GM12864 (cell line): ENCODE measurements at regions not wholly inside any gene's neighbourhood (a gene's known extent, or its start where the extent isn't known, plus 50 kb on each side); places are given as distances from the start of the nearest gene placed in this dataset.

Experiments
- DNase-seq: peaks from one replicate; pipeline ENCODE4 v3.0.0-alpha.2; 2011; ENCODE audit warnings: low read depth
- H3K4me3 ChIP-seq: 2 replicates; pipeline ENCODE4 v1.5.1; 2011; ENCODE audit warnings: mild to moderate bottlenecking, low read depth, low read length, control low read depth
- TF ChIP-seq, protein P1 (sequence below): IDR thresholded peaks from 2 replicates; pipeline ENCODE4 v1.5.1; 2011; ENCODE audit warnings: low read depth, mild to moderate bottlenecking, moderate library complexity, low read length, control low read depth, inconsistent platforms; ENCODE audit errors: missing control alignments

DNA sequence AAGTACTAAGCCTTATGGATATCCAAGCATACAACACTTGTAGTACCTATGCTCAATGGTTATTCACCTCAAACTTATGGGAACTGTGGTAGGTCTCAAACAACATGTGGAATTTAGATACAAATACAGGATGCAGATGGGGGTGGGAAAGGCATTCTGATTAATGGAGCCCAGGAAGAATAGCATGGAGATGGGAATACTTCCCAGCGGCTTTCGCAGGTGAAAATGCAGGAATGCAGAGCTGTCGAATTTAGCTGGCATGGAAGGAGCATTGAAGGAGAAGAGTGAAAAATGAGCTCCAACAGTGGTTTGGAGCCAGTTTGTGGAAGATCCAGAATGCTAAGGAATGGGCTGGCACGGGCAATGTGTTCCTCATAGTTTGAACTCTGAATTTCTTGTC, 89.9 kb downstream of the NKX2-1 start:
- DNase-seq, result no peak
- TF ChIP-seq, protein P1, sequence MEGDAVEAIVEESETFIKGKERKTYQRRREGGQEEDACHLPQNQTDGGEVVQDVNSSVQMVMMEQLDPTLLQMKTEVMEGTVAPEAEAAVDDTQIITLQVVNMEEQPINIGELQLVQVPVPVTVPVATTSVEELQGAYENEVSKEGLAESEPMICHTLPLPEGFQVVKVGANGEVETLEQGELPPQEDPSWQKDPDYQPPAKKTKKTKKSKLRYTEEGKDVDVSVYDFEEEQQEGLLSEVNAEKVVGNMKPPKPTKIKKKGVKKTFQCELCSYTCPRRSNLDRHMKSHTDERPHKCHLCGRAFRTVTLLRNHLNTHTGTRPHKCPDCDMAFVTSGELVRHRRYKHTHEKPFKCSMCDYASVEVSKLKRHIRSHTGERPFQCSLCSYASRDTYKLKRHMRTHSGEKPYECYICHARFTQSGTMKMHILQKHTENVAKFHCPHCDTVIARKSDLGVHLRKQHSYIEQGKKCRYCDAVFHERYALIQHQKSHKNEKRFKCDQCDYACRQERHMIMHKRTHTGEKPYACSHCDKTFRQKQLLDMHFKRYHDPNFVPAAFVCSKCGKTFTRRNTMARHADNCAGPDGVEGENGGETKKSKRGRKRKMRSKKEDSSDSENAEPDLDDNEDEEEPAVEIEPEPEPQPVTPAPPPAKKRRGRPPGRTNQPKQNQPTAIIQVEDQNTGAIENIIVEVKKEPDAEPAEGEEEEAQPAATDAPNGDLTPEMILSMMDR, result no peak
- H3K4me3 ChIP-seq, result no peak overlapping the region

DNA sequence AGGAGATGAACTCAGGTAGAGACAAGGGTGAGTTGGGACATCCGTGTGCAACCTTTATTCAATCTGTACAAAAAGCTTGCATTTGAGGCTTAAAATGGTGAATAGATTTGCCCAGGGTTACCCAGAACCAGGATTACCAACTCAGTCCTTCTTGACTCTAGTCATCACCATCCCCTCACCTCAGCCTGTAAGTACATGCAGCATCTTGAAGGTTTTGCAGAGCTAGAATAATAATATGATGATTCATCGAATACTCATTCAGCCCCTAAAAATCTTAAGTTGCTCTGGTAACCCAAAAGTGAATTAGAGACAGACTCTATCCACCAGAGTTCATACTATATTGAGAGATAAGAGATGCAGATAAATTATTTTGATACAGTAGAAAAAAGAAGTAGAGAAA, 90.3 kb downstream of the NKX2-1 start:
- no peak for DNase-seq
- H3K4me3 ChIP-seq, result no peak overlapping the region
- TF ChIP-seq, protein P1, result no peak

DNA sequence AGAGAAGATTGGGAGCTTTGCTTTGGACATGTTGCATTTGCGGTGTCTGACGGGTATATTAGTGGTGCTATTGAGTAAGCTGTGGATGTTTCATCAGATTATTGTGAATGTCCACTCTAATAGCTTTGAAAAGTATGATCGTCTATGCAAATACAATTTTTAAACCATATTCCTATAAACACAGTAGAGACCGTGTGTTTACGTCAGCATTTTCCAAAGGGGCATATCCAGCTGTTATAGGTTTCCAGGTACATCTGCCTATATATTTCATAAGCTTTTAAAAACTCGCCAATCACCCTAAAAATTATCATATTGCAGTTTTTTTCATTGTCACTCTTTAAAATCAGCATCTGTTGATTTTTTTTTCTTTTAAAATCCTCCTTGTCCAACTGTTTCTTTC, 91.7 kb downstream of the NKX2-1 start:
- TF ChIP-seq, protein P1, result no peak
- no peak for DNase-seq
- H3K4me3 ChIP-seq, result no peak overlapping the region

DNA sequence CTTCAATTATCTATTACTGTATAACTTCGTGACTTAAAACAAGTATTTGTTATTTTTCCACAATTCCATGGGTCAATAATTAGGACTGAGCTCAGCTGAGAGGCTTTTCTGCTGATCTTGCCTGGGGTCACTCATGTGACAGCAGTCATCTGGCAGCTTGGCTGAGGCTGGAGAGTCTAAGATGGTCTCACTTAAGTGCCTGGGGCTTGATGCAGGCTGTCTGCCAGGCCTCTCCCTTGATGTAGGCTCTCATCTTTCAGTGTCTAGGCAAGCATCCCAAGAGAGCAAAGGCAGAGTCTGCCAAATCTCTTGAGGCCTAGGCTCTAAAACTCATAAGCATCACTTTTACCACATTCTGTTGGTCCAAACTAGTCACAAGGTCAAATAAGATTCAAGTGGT, 93.2 kb downstream of the NKX2-1 start:
- H3K4me3 ChIP-seq, result no peak overlapping the region
- DNase-seq, result no peak
- TF ChIP-seq, protein P1, result no peak

DNA sequence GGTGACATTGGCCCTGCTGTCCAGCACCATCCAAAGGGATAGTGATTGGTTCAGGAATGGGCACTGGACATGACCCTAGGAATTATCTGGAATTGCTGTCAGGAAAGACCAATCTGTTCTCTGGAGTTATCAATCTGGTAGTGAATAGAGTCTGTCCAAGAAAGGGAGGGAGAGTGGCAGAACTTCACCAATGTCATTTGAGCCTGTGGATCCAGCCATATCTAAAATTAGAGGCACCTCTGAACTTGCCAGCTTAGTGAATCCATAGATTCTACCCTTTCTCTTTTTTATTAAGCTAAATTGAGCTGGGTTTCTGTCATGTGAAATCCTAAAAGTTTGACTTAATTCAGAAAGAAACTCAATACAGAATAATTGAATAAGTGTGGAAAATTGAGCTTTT, 93.9 kb downstream of the NKX2-1 start:
- no peak for DNase-seq
- no peak overlapping the region for H3K4me3 ChIP-seq
- TF ChIP-seq, protein P1, result no peak

DNA sequence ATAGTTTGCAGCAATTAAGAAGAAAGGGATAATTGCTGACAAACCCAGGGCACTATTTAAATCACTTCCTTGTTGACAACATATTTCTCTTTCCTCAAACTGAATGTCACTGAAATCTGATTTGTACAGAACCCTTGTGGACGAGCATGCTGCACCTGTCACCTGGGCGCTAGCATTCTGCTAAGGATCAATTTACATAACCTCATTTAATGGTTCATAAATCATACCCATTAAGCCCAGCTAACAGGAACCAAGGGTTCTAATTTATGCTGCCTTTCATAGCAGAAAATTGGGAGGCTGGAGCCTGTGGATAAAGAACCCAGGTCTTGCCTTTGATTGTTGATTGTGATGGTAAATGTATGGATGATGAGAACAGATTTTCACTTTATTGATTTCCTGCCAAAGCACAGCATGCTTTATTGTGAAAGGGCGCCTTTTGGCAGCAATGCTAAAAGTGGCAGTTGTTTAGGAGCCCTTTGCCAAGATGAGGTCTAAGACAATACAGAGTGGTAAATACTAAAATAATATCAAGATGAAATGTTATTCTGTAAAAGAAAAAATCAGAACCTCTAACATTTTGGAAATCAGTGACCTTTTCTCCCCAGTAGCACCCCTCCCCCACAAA, 95.4 kb downstream of the NKX2-1 start:
- no peak overlapping the region for H3K4me3 ChIP-seq
- TF ChIP-seq, protein P1, result no peak
- no peak for DNase-seq

DNA sequence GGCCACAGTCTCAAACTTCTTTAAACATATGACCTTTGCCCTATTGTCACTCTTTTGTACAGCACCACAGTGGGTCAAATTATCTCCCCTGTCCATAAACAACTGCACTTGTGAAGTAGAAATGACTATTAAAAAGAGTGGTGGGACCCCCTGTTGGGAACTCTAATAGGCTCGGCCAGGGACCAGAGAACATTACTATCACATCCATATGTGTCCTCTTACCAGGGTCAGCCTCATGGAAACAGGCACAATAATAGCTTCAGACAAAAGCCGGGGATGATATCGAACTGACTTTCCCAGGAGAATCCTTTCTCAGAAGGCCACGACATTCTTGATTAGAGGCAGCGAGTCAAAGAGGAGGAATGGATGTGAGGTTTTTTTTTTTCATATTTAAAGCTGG, 96.6 kb downstream of the NKX2-1 start:
- no peak overlapping the region for H3K4me3 ChIP-seq
- no peak for DNase-seq
- TF ChIP-seq, protein P1, result no peak
